OCI-LY7 (cell line): ENCODE measurements at regions not wholly inside any gene's neighbourhood (a gene's known extent, or its start where the extent isn't known, plus 50 kb on each side); places are given as distances from the start of the nearest gene placed in this dataset.

Source experiments
- CTCF ChIP-seq: fragments of 200-600 bp; sonication (generic); conservative IDR thresholded peaks from 2 replicates; pipeline ENCODE4 v1.5.1; 2014; ENCODE audit warnings: mild to moderate bottlenecking, antibody characterized with exemption, low read length, moderate library complexity, mixed read lengths
- EZH2phosphoT487 ChIP-seq: fragments of 200-600 bp; sonication (generic); IDR thresholded peaks from 2 replicates; pipeline ENCODE4 v1.6.1; 2018; ENCODE audit warnings: low read depth, borderline replicate concordance, mild to moderate bottlenecking, mixed run types, antibody characterized with exemption, low read length, moderate library complexity, mixed read lengths

- TF ChIP-seq CTCF = no peak
- no peak for TF ChIP-seq EZH2phosphoT487
These were observed 79.1 kb upstream of the RGS1 start for GRCh38 chr1:192496369-192497056.
